C1 segment of cervical spinal cord (tissue), 14 donors: ENCODE measurements at regions not wholly inside any gene's neighbourhood (a gene's known extent, or its start where the extent isn't known, plus 50 kb on each side); places are given as distances from the start of the nearest gene placed in this dataset.

Experiments
- DNase-seq, 14 donors: peaks; one replicate each; lab custom pipeline; 2025; lab: John Stamatoyannopoulos, UW

- DNase-seq: no peak
Measured at GRCh38 chr7:94272821-94273583, 121.7 kb upstream of the COL1A2 start.

GRCh38 chr7:94274828-94275227 is 119.9 kb upstream of the COL1A2 start:
- DNase-seq: no peak

DNA sequence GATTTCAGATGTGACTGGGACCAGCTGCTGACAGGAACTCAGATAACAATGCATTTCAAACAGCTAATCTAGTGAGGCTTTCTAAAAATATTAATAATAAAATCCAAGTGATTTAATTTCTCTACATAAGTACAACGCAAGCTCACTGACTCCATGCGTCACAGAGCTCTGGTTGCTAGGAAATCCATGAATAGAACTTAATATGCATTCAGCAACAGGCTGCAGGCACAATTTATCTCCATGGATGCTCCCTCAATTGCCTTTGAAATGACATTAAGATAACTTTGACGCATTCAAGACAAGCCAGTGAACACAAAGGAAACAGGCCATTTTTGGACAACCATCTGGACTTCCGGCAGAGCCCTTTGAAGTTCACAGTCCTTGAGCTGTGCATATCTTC is 118.7 kb upstream of the COL1A2 start:
- DNase-seq: no peak

DNA sequence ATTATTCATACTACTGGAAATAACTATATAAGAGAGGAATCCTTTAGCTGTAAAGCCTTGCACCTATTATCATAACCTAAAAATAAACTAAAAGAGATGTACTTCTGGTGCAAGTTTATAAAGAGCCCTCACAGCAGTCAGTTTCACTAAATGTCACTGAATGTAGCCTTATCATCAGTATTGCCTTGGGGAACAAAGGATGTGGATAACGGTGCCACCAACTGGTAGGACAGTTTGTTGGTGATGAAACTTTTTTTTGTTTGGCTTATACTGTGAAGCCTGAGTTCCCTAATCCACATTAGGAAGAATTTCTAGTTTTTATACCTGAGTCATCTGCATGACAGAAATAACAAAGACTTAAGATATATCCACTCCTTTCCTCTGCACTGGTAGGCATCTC is 117.9 kb upstream of the COL1A2 start:
- DNase-seq: no peak

DNA sequence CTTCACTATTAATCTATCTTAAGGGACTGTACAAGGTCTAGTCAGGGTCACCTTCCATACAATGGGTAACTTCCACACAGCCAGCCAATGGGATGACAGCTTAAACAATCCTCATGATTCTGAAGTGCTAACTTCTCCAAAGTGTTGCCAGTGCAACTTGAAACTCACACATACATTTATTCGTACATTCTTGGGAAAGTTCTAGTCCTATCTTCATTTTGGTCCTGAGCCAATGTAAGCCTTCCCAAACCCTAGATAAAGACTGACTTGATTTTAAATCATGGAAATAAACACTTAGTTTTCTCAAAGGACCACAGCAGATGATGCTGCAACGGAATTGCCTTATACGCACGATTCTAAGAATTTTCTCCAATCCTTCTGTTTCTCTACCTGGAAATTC is 117.5 kb upstream of the COL1A2 start:
- DNase-seq: no peak

DNA sequence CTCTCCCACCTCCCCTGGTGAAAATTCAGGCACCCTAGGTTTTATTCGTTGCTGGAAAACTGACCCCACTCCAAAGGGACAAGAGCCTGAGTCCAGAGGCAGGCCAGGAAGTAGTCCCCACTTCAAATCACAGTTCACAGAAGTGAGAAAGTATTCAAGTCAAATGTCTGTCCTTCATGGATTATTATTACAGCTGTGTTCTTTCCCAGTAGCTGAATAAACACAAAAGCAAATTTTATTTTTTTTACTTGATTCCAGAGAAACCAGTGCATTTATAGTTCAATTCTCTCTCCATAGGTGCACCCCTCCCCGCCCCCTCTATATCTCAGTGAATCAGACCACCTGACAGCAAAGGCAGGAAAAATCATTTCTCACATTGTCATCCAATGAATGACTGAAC is 113.8 kb upstream of the COL1A2 start:
- DNase-seq: no peak

DNA sequence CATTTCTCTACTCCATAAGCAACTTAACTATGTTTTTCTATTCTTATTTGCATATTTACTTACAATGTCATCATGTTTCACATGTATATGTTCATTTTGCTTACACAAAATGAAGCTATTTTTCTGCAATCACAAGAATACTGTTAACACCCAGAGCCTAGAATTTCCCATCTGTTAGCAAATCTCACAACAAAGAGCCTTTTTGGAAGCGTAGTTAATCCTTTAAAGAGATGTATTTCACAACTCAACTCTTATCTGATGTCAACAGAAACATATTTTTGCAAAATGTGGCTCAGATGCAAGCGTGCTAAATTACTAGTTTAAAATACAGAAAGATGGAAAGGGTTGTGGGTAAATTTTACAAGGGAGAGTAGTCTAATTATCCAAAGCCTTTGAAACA is 110.6 kb upstream of the COL1A2 start:
- no peak for DNase-seq

GRCh38 chr7:94286111-94286510 is 108.6 kb upstream of the COL1A2 start:
- DNase-seq: no peak

DNA sequence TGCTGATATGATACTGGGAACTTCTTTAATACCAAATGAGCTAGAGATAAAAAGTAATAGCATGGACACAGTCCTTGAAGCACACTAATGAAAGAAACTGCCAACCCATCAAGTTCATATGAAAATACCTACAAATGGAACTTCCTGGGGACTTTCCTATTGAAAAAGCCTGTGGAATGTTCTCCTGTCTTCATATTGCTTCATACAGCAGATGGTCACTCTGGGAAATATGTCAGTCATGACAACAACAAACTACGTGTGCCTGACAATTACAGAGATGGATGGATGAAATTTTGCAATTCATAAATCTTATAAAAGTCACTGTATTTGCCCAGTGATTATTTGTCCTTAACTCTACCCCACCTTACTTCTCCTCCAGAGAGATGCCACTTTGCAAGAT is 106.6 kb upstream of the COL1A2 start:
- DNase-seq: no peak

DNA sequence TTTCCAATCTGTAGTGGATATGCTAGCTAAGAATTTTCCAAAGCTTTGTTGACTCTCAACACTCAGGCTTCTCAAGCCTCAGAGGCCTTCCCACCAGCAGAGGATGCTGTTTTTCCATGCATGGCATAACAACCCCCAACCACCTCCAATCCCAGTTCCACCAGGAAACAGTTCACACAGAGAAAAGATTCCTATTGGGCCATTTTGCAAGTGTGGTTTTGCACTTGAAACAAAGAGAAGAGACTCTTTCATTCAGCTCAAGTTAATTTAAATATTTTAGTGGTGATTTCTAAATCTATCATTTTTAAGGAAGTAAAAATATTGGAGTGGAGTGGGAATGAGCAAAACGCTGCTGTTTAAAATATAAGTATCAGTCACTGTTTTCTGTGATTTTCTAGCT is 105.6 kb upstream of the COL1A2 start:
- DNase-seq: peak in 9 of 14 donors; percentile 1 to 30 (median 11)

- DNase-seq: no peak
Measured at GRCh38 chr7:94294471-94295131, 100.1 kb upstream of the COL1A2 start.

GRCh38 chr7:94295850-94296249 is 98.8 kb upstream of the COL1A2 start:
- DNase-seq: no peak

- no peak for DNase-seq
Measured at GRCh38 chr7:94296881-94297280, 97.8 kb upstream of the COL1A2 start.

DNA sequence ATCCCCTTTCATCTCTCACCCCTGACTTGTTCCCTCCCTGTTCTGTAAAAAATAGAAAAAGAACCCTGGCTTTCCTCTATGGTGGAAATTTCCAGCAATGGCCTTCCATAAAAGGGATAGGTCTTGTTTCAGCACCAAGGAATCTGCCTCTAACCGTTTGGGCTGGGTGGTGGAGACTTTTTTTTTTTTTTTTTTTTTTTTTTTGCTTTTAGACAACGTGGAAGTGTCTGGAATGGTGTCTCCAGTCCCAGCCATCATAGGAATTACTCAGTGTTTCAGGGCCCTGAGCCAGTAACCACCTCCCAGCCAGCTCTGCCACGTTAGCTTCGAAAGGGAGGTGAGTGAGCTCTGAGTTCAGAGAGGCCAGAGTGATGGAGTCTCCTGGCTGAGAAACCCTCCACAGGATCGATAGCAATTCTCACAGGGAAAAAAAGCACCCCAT is 97.3 kb upstream of the COL1A2 start:
- no peak for DNase-seq

- DNase-seq: no peak
Measured at GRCh38 chr7:94298943-94299342, 95.8 kb upstream of the COL1A2 start.

GRCh38 chr7:94300176-94300835 is 94.4 kb upstream of the COL1A2 start:
- no peak for DNase-seq

GRCh38 chr7:94301024-94301586 is 93.6 kb upstream of the COL1A2 start:
- DNase-seq: peak in 1 of 14 donors; percentile 4

DNA sequence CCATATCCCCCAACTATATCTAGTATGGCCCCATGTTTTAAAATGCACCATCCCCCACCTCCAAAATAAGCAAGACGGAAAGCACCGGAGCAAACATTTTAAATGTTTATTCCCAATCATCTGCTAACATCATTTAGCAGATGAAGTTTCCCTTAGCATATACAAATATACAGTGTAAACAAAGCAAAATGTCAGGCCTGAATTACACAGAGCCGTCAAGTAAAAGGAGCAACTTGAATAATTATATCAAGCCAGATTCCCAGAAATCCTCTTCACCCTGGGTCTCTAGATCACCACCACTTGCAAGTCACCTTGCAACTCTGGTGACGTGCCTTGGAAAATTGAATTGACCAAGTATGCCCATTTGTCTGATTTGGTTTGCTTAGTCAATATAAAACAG is 91.6 kb upstream of the COL1A2 start:
- no peak for DNase-seq

DNA sequence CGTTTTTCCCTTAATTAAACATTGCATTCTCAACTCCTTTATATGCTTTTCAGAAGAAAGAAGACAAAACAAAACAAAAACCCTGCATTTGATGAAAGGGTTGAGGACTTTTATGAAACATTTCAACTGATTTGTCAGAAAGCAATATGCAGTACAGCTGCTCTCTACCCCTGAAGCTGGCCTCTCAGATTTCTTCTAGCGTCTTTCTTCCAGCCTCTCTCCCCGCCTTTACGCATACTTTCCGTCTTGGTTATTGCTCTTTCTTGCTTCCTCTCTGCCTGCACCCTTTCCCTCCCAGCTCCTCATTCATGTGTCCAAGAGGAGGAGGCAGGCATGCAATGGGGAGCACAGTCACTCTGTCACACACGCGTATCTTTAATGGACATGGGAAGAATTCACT is 91.0 kb upstream of the COL1A2 start:
- no peak for DNase-seq

GRCh38 chr7:94304878-94305277 is 89.8 kb upstream of the COL1A2 start:
- no peak for DNase-seq

- no peak for DNase-seq
Measured at GRCh38 chr7:94305836-94306235, 88.9 kb upstream of the COL1A2 start.

DNA sequence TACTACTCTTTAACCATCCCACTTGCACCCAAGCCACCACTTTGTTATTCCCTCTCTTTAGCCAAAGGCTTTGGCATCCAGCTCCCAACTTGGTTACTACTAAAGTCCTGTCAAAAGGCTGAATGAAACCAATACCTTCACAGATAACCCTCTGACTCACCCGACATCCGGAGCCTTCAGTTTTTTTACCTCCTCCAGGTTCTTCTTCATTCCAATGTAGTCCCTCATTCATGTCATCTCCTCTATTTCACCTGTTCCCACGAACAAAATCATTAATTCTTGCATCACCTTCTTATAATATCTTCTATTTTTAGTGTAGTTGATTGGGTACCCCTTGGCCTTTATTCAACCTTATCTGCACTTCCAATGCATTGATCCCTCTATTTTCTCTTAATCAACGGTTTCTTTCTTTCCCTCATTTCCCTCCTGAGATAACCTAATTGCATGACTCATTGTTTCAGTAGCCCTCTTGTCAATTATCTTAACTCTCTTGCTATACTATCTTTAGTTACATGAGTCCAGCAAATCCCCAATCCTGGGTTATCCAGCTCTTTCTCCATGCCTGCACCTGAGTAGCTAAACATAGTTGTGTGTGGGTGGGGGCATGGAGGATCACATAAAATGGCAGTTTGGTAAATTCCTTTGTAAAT is 87.2 kb upstream of the COL1A2 start:
- DNase-seq: no peak
